Mononuclear cell (primary cell): ENCODE measurements at regions not wholly inside any gene's neighbourhood (a gene's known extent, or its start where the extent isn't known, plus 50 kb on each side); places are given as distances from the start of the nearest gene placed in this dataset.

Experiments
- H3K27me3 ChIP-seq: 2 replicates; pipeline ENCODE4 v1.6.0; 2011; ENCODE audit warnings: low read length, control low read depth; ENCODE audit not compliant: insufficient read depth
- H3K4me1 ChIP-seq: 2 replicates; pipeline ENCODE4 v1.5.1; 2011; ENCODE audit warnings: mild to moderate bottlenecking, low read length, control low read depth; ENCODE audit not compliant: insufficient read depth
- H3K4me3 ChIP-seq: 2 replicates; pipeline ENCODE4 v1.5.1; 2011; ENCODE audit warnings: mild to moderate bottlenecking, low read length, moderate library complexity
- H3K9me3 ChIP-seq: 2 replicates; pipeline ENCODE4 v1.5.1; 2011; ENCODE audit warnings: low read depth, mild to moderate bottlenecking, control low read depth, low read length

DNA sequence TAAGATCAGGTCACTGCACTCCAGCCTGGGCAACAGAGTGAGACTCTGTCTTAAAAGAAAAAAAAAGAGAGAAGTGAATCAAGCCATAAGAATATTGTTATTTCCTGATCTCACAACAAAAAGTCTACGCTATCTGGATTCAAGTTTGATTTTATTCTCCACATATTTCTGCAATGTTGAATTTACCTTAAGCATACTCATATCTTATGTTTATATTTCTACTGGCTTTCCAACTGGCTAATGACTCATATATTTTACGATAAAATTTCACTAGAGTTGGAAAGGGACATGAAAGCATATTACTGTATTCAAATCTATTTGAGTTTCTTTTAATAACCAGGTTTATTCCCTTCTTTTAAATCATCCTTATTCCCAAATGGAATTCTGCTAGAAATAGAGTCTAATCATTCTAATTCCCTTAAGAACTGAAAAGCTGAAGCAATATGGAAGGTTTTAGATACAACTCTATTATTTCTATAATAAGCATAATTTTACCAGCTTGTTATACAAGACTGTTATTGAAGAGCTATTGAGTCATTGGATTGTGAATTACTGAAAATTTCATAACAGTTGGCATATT lies 276.9 kb upstream of the HS3ST5 start:
- no peaks in the 10 kb centered on the region for H3K27me3 ChIP-seq
- no peaks in the 10 kb centered on the region for H3K4me1 ChIP-seq
- no peaks in the 10 kb centered on the region for H3K9me3 ChIP-seq
- H3K4me3 ChIP-seq: no peak overlapping the region

GRCh38 chr6:114611696-114612095 lies 268.9 kb upstream of the HS3ST5 start:
- no peaks in the 10 kb centered on the region for H3K4me1 ChIP-seq
- no peak overlapping the region for H3K4me3 ChIP-seq
- no peaks in the 10 kb centered on the region for H3K9me3 ChIP-seq
- H3K27me3 ChIP-seq: no peaks in the 10 kb centered on the region

DNA sequence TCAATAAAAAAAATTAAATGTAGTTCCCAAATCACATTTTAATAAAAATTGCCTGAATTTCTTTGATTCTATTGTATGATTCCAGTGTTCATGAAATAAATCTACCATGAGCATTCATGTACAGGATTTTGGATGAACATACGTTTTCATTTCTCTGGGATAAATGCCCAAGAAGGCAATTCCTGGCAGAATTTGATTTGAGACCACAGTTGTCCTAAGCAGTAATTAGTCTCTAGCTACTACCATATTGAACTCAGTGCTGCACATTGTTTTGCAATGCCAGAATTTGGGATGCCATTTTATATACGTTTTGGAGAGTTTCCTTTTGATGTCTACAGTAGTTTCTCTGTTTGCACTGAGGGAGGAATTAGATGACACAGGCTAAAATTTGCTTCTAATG lies 265.3 kb upstream of the HS3ST5 start:
- Histone ChIP-seq H3K27me3 (no peaks in the 10 kb centered on the region), H3K4me3 (no peak overlapping the region), H3K9me3 (no peaks in the 10 kb centered on the region), H3K4me1 (no peaks in the 10 kb centered on the region)

- no peaks in the 10 kb centered on the region for H3K4me1 ChIP-seq
- no peaks in the 10 kb centered on the region for H3K27me3 ChIP-seq
- H3K4me3 ChIP-seq: no peak overlapping the region
- H3K9me3 ChIP-seq: no peaks in the 10 kb centered on the region
These were observed 262.8 kb upstream of the HS3ST5 start for GRCh38 chr6:114605656-114606055.

DNA sequence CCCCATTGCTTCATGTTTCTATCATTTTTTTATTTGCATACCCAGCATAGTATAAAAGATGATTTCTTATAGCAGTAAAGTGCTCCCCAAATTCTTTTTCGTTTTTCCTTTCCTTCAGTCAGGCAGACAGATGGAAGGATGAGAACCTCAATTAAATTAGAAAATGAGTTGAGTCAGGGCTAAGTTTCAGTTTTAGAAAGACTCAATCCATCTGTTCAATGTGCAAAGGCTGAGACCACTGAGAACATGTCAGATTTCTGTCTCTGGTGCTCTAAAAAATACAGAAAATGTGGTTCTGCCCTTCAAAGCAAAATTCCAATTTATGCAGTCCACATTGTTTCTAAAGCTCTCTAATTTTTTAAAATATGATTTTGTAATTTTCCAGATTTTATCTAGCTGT lies 257.6 kb upstream of the HS3ST5 start:
- H3K4me1 ChIP-seq: no peaks in the 10 kb centered on the region
- no peaks in the 10 kb centered on the region for H3K27me3 ChIP-seq
- H3K9me3 ChIP-seq: no peaks in the 10 kb centered on the region
- H3K4me3 ChIP-seq: no peak overlapping the region

DNA sequence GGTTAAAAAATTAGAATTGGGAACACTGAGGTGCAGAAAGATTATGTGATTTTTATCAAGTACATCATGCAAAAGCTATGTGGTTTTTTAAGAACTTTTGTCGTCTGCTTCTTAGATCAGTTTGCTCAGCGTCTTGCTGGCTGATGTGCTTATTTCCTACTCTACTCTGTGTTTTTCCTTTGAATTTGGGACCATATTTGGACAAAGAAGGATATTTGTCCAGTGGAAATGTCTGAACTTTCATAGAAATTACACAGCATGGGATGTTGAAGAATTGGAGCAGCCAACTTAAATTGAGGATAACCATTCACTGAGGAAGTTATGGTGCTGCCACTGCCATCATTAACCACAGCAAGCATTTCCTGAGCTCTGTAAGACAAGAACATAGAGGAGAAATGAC lies 252.8 kb upstream of the HS3ST5 start:
- Histone ChIP-seq H3K27me3 (no peaks in the 10 kb centered on the region), H3K4me3 (no peak overlapping the region), H3K9me3 (no peaks in the 10 kb centered on the region), H3K4me1 (no peaks in the 10 kb centered on the region)

DNA sequence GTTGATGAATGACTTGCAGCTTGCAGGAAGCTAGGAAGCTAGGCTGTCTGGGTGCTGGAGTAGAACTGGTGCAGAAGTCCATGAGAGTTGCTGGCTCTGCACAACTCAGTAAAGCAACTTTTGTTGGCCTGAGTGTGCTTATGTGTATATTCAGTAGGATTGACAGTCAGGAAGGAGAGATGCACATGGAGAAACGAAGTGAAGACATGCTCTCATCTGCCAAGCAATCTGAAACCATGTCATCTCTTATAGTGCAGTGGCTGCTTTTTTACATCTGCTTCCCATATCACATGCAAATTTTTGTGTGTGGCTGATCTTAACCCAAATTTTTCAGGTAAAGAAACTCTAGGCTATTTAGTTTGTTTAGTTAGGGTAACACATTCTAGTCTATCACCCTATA lies 252.4 kb upstream of the HS3ST5 start:
- Histone ChIP-seq H3K4me3 (no peak overlapping the region), H3K27me3 (no peaks in the 10 kb centered on the region), H3K9me3 (no peaks in the 10 kb centered on the region)

GRCh38 chr6:114592506-114592905 lies 249.7 kb upstream of the HS3ST5 start:
- no peaks in the 10 kb centered on the region for H3K27me3 ChIP-seq
- no peak overlapping the region for H3K4me3 ChIP-seq
- H3K9me3 ChIP-seq: no peaks in the 10 kb centered on the region
- H3K4me1 ChIP-seq: no peaks in the 10 kb centered on the region

More for the DNA sequence above, 252.4 kb upstream of the HS3ST5 start:
- no peaks in the 10 kb centered on the region for H3K4me1 ChIP-seq

GRCh38 chr6:114588726-114589125 lies 245.9 kb upstream of the HS3ST5 start:
- Histone ChIP-seq H3K4me1 (no peaks in the 10 kb centered on the region), H3K27me3 (no peaks in the 10 kb centered on the region), H3K4me3 (no peak overlapping the region), H3K9me3 (no peaks in the 10 kb centered on the region)

DNA sequence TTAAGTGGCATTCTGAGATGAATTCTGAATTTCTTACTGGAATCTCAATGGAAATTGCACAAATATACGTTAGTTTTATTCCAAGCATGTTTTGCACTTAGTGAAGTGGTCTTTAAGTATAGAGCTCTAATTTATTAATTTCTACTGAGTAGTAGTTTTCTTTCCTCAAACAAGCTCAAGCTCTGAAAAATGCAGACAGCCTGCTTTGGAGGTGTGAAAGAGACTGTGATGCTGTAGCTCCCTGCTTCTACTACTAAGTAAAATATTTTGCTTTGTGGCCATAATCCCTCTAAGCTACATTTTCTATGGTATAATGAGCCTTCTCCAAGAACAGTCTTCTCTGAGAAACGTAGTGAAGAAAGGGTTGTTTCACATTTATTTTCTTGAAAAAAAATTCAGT lies 243.5 kb upstream of the HS3ST5 start:
- no peaks in the 10 kb centered on the region for H3K27me3 ChIP-seq
- no peak overlapping the region for H3K4me3 ChIP-seq
- H3K9me3 ChIP-seq: no peaks in the 10 kb centered on the region
- no peaks in the 10 kb centered on the region for H3K4me1 ChIP-seq

GRCh38 chr6:114581293-114581692 lies 238.5 kb upstream of the HS3ST5 start:
- Histone ChIP-seq H3K4me1 (no peaks in the 10 kb centered on the region), H3K4me3 (no peak overlapping the region), H3K27me3 (no peaks in the 10 kb centered on the region), H3K9me3 (no peaks in the 10 kb centered on the region)

DNA sequence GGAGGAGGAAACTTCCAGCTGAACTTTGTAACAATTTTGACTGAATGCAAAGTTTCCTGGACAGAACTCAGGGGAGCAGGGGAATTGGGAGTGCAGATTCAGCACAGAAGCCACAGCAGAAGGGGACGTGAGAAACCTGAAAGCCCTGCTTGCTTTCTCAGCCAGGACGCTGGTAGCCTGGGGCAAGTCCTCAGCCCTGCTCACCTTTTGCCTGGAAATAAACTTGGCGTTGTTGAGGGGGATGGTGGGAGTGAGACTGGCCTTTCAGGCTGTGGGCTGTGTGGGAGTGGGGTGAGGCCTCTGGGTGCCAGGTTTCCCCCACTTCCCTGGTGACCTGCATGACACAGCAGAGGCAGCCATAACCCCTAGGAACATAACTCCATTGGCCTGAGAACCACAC lies 238.1 kb upstream of the HS3ST5 start:
- H3K27me3 ChIP-seq: no peaks in the 10 kb centered on the region
- no peaks in the 10 kb centered on the region for H3K9me3 ChIP-seq
- no peak overlapping the region for H3K4me3 ChIP-seq
- H3K4me1 ChIP-seq: no peaks in the 10 kb centered on the region

DNA sequence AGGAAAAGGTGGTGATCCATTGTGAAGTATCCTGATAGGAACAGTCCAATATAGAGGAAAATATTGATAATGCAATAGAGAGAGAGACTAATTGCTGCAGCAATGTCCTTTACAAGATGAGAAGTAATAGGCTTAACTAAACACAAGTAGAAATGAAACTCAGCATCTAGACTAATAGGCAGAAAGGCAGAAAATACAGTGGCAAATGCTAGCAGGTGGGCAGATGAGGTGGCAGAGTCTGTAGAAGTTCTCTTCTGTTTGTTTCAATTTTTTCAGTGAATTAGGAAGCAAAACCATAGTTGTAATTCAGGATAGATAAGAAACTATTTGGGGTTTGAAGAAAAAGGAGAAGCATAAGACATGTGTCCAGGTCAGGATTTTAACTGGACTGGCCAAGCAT lies 236.7 kb upstream of the HS3ST5 start:
- no peaks in the 10 kb centered on the region for H3K27me3 ChIP-seq
- H3K9me3 ChIP-seq: no peaks in the 10 kb centered on the region
- H3K4me3 ChIP-seq: no peak overlapping the region
- no peaks in the 10 kb centered on the region for H3K4me1 ChIP-seq

GRCh38 chr6:114577109-114577508 lies 234.3 kb upstream of the HS3ST5 start:
- H3K27me3 ChIP-seq: no peaks in the 10 kb centered on the region
- no peak overlapping the region for H3K4me3 ChIP-seq
- H3K9me3 ChIP-seq: no peaks in the 10 kb centered on the region
- no peaks in the 10 kb centered on the region for H3K4me1 ChIP-seq

GRCh38 chr6:114576330-114576729 lies 233.5 kb upstream of the HS3ST5 start:
- Histone ChIP-seq H3K4me3 (no peak overlapping the region), H3K27me3 (no peaks in the 10 kb centered on the region), H3K9me3 (no peaks in the 10 kb centered on the region), H3K4me1 (no peaks in the 10 kb centered on the region)

GRCh38 chr6:114569669-114570068 lies 226.8 kb upstream of the HS3ST5 start:
- Histone ChIP-seq H3K4me3 (no peak overlapping the region), H3K4me1 (no peaks in the 10 kb centered on the region), H3K9me3 (no peaks in the 10 kb centered on the region), H3K27me3 (no peaks in the 10 kb centered on the region)
